Daoy (cell line): ENCODE measurements at regions not wholly inside any gene's neighbourhood (a gene's known extent, or its start where the extent isn't known, plus 50 kb on each side); places are given as distances from the start of the nearest gene placed in this dataset.

Experiments used
- DNase-seq: peaks from one replicate; pipeline ENCODE4 v3.0.0-alpha.2; 2015; ENCODE audit warnings: low read depth

- no peak for DNase-seq
Observed at GRCh38 chr13:107395927-107396662, 819.2 kb downstream of the LIG4 start.

DNA sequence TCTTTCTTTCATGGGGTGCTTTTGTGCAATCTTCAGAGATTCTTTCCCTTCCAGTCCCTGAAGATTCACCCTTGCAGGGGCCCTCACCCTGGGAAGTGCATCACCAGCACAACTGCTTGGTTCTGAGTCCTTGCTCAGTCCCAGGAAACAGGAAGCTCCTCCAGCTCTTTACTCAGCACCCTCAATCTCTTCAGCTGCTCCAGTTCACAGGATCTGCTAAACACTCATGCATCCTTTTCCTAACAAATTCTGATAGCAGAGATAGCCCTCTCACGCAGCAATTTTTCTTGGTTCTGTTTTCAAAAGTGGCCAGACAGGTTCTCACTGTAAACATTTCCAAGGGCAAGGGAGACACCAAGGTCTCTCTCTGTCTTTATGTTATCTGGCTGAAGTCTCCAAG, 823.1 kb downstream of the LIG4 start:
- no peak for DNase-seq

- DNase-seq, result no peak
Observed at GRCh38 chr13:107387525-107387924, 819.6 kb upstream of the ARGLU1 start.

GRCh38 chr13:107379407-107380155, 811.6 kb upstream of the ARGLU1 start:
- no peak for DNase-seq

- DNase-seq, result no peak
Observed at GRCh38 chr13:107376341-107377125, 808.6 kb upstream of the ARGLU1 start.

DNA sequence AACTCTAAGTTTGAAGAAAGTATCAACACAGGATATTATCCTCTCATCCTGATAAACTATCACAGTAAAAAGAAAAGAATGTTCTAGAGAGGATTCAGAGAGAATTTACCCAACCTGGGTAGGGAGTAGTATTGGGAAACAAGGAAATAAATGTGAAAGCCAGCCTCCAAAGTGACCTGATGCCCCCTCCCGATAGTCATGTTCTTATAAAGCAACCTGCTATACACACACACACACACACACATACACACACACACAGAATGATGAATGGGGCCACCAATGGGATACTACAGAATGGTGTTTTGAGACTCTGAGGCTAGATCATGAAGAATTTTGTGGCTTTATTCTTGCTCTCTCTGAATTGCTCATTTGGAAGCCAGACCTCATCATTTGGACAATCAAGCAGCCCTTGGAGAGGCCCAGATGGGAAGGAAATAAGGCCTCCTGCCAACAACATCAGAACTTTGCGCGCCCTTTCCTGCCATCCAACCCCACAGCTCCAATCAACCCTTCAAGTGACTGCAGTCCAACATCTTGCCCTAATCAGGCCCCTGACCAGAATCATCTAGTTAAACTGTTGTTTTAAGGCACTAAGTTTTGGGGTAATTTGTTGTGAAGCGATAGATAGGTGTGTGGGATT, 807.9 kb upstream of the ARGLU1 start:
- DNase-seq, result no peak

DNA sequence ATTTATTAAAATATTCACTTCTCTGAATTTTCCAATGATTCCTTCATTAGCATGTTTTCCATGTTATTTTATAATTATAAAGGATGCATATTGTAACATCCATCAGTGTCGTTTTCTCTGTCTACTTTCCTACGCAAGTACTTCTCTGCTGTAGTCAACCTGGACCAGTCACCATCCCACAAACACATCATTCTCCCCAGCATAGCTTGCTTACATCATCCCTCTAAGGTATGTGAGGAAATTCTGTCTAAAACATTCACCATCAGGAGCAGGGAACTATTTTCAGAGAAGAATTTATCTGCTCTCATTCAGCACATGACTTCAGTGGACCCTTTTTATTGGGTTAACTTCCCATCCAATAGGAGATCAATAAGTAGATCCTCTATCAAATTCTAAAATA, 806.1 kb upstream of the ARGLU1 start:
- DNase-seq, result no peak

GRCh38 chr13:107373551-107373950, 805.6 kb upstream of the ARGLU1 start:
- peak; percentile 54 for DNase-seq

DNA sequence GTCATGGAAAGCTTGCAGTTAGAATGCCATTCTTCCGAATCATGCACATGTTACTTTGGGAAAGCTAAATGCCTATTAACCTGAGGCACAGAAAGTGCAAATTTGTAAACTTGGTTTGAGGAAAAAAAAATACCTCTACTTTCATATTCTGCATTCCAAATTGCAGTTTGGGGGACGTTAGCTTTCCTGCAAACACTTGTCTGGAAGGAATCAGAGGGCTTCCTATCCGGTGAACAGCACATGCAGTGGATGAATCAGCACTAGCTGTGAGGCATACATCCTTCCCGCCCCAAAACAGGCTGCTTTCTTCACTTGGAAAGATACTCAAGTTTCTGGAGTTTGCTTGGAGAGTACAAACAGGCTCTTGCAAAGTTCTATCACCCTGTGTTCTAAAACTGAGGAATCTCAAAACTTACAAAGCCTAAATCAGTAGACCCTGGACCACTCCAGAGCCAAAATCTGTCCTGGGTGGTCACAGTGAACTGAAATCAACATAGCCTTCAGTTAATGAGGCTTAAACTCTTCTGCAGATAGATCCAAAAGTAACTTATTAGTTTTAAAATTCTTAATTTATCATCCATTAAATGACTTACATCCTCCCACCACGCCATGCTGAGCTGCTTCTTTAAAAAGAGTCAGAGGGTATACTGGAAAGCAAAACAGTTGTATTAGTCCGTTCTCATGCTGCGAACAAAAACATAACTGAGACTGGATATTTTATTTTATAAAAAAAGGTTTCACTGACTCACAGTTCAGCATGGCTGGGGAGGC, 802.3 kb upstream of the ARGLU1 start:
- peak; percentile 58 for DNase-seq

GRCh38 chr13:107367258-107367657, 799.3 kb upstream of the ARGLU1 start:
- no peak for DNase-seq

DNA sequence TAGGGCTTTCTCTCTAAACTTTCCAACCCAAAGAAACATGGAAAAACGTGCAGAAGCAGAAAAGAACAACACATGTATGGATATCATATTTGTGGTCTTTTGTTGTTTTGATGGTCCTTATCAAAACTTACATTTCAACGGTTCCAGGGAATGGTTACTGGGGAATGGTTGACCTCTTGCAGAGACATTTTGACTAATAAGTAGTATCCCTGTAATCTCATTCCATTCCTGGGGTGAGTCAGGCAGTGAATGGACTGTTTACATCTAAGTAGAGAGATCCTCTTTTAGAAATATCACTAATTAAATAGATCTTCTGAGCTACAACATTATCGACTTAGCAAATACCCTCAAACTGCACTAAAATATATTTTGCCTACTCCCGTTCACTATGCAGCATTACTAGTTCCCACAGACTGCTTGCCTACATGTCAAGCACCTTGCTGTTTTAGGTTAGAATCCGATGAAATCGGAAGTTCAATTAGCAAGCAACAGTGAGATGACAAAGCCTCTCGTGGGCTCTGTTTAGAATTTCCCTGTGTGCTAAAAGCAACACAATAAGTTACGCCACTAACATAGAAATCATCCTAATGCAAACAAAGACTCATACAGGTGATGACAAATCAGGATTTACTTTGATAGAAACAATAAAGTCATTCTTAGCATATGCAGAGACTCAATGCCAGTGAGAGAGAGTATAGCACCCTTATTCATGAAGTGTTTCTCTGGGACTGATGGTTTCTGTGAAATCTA, 797.7 kb upstream of the ARGLU1 start:
- no peak for DNase-seq

DNA sequence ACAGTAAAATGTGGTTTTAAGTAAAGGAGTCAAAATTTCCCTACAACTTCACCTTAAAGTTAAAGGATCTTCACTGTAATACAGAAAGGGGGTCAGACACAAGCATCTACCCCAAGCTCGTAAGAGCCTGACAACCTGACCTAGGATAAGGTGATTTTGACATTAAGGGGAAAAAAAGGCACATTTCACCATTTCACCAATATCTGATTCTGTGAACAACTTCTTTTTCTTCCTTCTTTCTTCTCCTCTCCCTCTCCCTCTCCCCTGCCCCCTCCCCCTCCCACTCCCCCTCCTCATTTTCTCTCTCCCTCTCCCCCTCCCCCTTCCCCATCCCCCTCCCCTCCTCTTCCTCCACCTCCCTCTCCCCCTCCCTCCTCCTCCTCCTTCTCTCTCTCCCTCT, 796.7 kb upstream of the ARGLU1 start:
- no peak for DNase-seq

GRCh38 chr13:107361666-107362065, 793.7 kb upstream of the ARGLU1 start:
- DNase-seq, result peak; percentile 19

DNA sequence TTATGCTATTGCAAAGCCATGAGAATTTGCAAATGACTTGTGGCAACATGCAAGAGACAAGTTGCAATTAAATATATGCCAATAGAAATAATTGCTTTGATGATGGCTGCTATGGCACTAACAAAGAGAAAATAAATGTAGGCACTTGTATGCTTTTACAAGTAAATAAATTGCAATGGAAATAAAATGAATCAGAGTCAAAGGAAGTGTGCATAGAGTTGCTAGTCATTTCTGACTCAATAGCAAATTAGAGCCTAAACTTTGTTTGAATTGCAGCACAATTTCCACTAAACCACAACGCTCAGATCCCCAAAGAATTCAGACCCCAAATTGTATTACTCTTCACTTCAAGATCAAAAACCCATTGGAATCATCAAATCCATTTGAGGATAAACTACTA, 792.1 kb upstream of the ARGLU1 start:
- no peak for DNase-seq

GRCh38 chr13:107358866-107359265, 790.9 kb upstream of the ARGLU1 start:
- no peak for DNase-seq

DNA sequence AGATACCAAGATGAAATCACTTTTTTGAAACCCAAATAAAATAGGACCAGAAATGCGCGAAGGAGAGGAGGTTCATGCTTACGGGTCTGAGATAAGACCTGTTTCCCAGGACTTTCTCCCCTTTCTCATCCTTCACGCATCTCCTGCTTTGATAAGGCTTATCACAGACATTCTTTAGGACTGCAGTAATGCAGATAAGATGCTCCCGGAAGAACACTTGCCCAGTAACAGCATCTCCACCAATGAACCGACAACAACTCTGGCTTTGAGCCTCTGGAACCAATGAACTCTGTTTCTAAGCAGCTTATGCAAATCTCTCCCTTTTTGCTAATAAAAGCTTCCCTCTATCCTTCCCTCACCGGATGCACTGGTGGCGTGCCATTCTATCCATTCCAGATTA, 783.4 kb upstream of the ARGLU1 start:
- no peak for DNase-seq

DNA sequence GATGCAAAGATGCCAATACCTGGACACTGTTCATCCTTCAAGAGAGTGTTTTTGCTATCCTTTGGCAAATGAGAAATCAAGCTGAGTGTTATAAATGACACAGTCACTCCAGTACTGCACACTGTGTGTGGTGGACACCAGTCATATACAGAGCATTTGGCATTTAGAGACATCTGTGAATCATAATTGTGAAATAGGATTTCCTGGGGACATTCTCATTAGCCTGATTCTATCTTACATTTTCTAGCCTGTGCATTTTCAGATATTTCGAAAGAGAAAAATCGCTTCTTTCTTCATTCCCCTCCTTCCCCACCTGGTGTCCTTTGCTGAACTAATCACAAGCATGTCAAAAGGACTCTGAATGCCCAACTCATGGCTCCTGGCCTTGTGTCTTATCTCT, 781.0 kb upstream of the ARGLU1 start:
- peak; percentile 20 for DNase-seq

DNA sequence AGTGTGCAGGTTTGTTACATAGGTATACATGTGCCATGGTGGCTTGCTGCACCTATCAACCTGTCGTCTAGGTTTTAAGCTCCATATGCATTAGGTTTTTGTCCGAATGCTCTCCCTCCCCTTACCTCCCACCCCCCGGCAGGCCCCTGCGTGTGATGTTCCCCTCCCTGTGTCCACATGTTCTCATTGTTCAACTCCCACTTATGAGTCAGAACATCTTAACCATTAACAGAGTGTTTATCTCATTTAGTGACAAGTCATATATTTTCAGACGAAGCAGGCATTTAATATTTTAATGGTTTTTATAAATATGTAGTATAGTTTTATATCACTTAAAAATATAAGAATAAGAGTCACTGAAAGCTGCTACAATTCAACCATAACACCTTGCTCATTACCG, 780.5 kb upstream of the ARGLU1 start:
- DNase-seq, result peak; percentile 30

DNA sequence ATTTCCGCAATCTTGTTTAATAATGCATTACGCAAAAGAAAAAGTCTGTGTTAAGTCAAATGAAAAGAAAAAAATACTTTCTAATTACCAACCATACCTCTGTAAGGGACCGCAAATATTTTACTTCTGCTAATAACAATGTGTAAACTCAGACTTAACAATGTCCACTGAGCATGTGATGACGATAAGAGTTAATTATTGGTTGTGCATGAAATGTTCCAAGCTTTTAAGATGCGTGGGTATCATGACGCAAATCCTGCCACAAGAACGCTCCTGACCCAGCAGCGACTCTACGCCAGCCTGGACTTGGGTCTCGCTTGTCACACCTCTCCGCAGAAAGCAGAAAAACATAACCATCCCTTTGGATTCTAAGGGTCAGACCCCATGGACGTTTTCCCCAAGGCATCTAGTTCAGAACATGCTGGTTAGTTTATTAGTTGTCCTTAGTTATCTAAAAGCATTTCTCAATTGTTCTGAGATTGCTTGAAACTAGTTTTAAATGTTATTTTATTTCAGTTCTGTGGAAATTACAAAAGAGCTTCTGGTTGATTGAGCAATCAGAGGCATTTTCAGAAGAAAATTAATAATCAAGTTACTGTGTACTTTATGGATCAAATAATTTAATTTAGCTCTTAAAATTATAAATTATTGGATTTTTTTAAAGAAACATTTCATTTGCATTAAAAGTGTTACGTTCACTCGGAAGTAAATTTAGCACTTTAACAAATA, 779.9 kb upstream of the ARGLU1 start:
- no peak for DNase-seq

GRCh38 chr13:107342747-107343146, 774.8 kb upstream of the ARGLU1 start:
- DNase-seq, result no peak
